ENCODE measurements at regions not wholly inside any gene's neighbourhood (a gene's known extent, or its start where the extent isn't known, plus 50 kb on each side); places are given as distances from the start of the nearest gene placed in this dataset.

GRCh38 chr7:156384706-156385105, 255.9 kb upstream of the RNF32 start:
- H3K27ac Mint-ChIP-seq: no peak overlapping the region
- Histone ChIP-seq H3K4me3 (ENCODE audit: control extremely low read depth in 1 of 5, extremely low read depth in 1 of 5, insufficient read depth in 1 of 5, low read depth in 2 of 5, low read length in 4 of 5) (no peak overlapping the region), H3K27ac (ENCODE audit: low read length in 2 of 2) (no peak overlapping the region), H3K9me3 (ENCODE audit: control extremely low read depth in 1 of 3, control insufficient read depth in 2 of 3, insufficient read depth in 1 of 3, low read length in 2 of 3) (no peaks in the 10 kb centered on the region), H3K4me2 (replicated peaks; ENCODE audit: low read depth, low read length, poor library complexity, severe bottlenecking) (no peak overlapping the region), H4K20me1 (ENCODE audit: control insufficient read depth, insufficient read depth, low read length, poor library complexity, severe bottlenecking) (no peaks in the 10 kb centered on the region), H3K36me3 (replicated peaks in 1 of 2; ENCODE audit: control extremely low read depth in 1 of 2, control insufficient read depth in 1 of 2, extremely low read depth in 1 of 2, insufficient read depth in 2 of 2, low read length in 1 of 2) (no peaks in the 10 kb centered on the region), H3K4me1 (ENCODE audit: control insufficient read depth in 2 of 2, insufficient read depth in 2 of 2, low read length in 2 of 2) (no peaks in the 10 kb centered on the region), H3K27me3 (replicated peaks in 1 of 4; ENCODE audit: control extremely low read depth in 1 of 4, control insufficient read depth in 3 of 4, insufficient read depth in 4 of 4, low read length in 3 of 4) (no peaks in the 10 kb centered on the region), H2AFZ (ENCODE audit: insufficient read depth, low read depth, low read length, poor library complexity, severe bottlenecking) (no peak overlapping the region), H3K9ac (ENCODE audit: low read length) (no peak overlapping the region), H3K79me2 (ENCODE audit: control insufficient read depth, insufficient read depth, low read length) (no peaks in the 10 kb centered on the region)
- no peak overlapping the region for H3K4me3 Mint-ChIP-seq
- POLR2A ChIA-PET: no interaction called here
- H3K9me3 Mint-ChIP-seq (ENCODE audit: insufficient read depth): no peaks in the 10 kb centered on the region
- WGBS (ENCODE audit: insufficient coverage): 93% methylated on average over 14 of the region's 14 CpGs
- TF ChIP-seq CTCF (IDR thresholded peaks at IDR 0.05) (no peak), EZH2 (IDR thresholded peaks at IDR 0.05; ENCODE audit: borderline replicate concordance, insufficient read depth, low read depth, low read length, poor library complexity, severe bottlenecking) (no peak)
- CTCF ChIA-PET: no interaction called here
- DNase-seq (no peak), ATAC-seq (ENCODE audit: low read depth) (no peak)
- no peaks in the 10 kb centered on the region for H3K4me1 Mint-ChIP-seq
- peaks cover 2% of the 10 kb centered on the region for H3K27me3 Mint-ChIP-seq
- intact Hi-C loops (cut with micrococcal nuclease): no loop called here

- no peaks in the 10 kb centered on the region for H3K4me1 Mint-ChIP-seq
- no peaks in the 10 kb centered on the region for H3K36me3 ChIP-seq (replicated peaks in 1 of 2; ENCODE audit: control extremely low read depth in 1 of 2, control insufficient read depth in 1 of 2, extremely low read depth in 1 of 2, insufficient read depth in 2 of 2, low read length in 1 of 2)
- no peak overlapping the region for H2AFZ ChIP-seq (ENCODE audit: insufficient read depth, low read depth, low read length, poor library complexity, severe bottlenecking)
- peaks cover 0 to under 1% (median 0%) of the 10 kb centered on the region in 3 donors for H3K9me3 ChIP-seq (ENCODE audit: control extremely low read depth in 1 of 3, control insufficient read depth in 2 of 3, insufficient read depth in 1 of 3, low read length in 2 of 3)
- H3K27me3 ChIP-seq (replicated peaks in 1 of 4; ENCODE audit: control extremely low read depth in 1 of 4, control insufficient read depth in 3 of 4, insufficient read depth in 4 of 4, low read length in 3 of 4): no peaks in the 10 kb centered on the region
- 57% methylated on average over 2 of the region's 4 CpGs for WGBS (ENCODE audit: insufficient coverage)
- POLR2A ChIA-PET: no interaction called here
- no peaks in the 10 kb centered on the region for H3K79me2 ChIP-seq (ENCODE audit: control insufficient read depth, insufficient read depth, low read length)
- CTCF ChIA-PET: no interaction called here
- H3K4me3 ChIP-seq (ENCODE audit: control extremely low read depth in 1 of 5, extremely low read depth in 1 of 5, insufficient read depth in 1 of 5, low read depth in 2 of 5, low read length in 4 of 5): no peak overlapping the region
- DNase-seq (no peak), ATAC-seq (ENCODE audit: low read depth) (no peak)
- H3K27me3 Mint-ChIP-seq: peaks cover 5% of the 10 kb centered on the region
- H3K27ac Mint-ChIP-seq: no peak overlapping the region
- no peak overlapping the region for H3K27ac ChIP-seq (ENCODE audit: low read length in 2 of 2)
- no peak overlapping the region for H3K4me2 ChIP-seq (replicated peaks; ENCODE audit: low read depth, low read length, poor library complexity, severe bottlenecking)
- intact Hi-C loops (cut with micrococcal nuclease): no loop called here
- no peak overlapping the region for H3K9ac ChIP-seq (ENCODE audit: low read length)
- no peak overlapping the region for H3K4me3 Mint-ChIP-seq
- no peak for TF ChIP-seq EZH2 (IDR thresholded peaks at IDR 0.05; ENCODE audit: borderline replicate concordance, insufficient read depth, low read depth, low read length, poor library complexity, severe bottlenecking)
- no peak for TF ChIP-seq CTCF (IDR thresholded peaks at IDR 0.05)
- H4K20me1 ChIP-seq (ENCODE audit: control insufficient read depth, insufficient read depth, low read length, poor library complexity, severe bottlenecking): no peaks in the 10 kb centered on the region
- H3K9me3 Mint-ChIP-seq (ENCODE audit: insufficient read depth): no peaks in the 10 kb centered on the region
- no peaks in the 10 kb centered on the region for H3K4me1 ChIP-seq (ENCODE audit: control insufficient read depth in 2 of 2, insufficient read depth in 2 of 2, low read length in 2 of 2)
Observed at GRCh38 chr7:156383526-156383925, 257.0 kb upstream of the RNF32 start.

All from B cell (primary cell).